ENCODE measurements at regions not wholly inside any gene's neighbourhood (a gene's known extent, or its start where the extent isn't known, plus 50 kb on each side); places are given as distances from the start of the nearest gene placed in this dataset.

DNA sequence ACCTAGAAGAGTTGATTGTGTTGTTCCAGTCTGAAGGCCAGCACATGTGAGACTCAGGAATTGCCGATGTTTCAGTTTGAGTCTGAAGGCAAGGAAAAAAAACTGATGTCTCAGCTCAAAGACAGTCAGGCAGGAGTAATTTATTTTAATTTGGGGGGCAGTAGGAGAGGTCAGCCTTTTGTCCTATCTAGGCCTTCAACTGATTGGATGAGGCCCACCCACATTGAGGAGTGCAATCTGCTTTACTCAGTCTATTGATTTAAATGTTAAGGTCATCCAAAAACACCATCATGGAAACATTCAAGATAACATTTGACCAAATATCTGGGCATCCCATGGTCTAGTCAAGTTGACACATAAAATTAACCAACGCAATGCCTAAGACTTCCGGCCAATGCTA, 288.9 kb downstream of the CDK5RAP2 start:
- no peak for DNase-seq

DNA sequence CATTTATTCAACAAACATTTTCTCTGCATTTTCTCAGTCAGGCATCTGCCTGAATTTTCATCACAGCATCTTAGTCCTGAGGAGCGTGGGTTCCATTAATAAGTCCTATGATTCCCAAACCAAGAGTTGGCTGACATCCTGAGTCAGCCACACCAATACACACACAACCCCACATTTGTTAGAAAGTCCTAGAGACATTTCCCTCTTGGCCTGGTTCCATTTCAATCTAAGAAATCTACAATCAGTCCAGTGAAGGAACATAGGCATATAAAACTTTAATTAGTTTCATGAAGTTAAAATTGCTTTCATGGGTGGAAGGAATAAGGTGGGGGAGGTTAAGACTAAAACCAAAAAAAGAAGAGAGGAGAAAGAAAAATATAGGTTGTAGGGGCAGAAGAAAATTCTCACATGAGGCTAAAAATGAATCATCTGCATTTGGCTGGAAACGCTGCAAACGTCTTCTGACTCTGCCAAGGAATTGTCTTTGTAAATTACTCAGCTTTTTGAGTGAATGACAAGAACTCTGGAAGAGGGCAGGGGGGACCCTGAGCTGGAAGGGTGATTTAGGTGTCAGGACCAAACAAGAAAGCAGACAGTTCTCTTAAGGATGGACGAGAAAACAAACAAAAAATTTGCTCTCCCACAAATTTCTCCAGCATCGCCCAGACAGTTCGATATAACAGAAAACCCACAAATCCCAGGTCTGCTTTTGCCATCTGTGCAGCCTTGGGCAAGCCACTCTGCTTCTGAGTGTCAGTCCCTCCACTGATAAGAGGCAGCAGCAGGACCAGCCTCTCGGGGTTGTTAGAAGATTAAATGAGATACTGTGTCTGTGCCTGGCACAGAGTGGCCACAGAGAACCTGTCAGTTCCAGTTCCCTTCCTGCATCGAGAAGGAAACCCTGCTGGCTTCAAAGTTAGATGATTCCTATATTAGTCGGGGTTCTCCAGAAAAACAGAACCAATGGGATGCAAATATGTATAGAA, 289.7 kb downstream of the CDK5RAP2 start:
- DNase-seq, result no peak

DNA sequence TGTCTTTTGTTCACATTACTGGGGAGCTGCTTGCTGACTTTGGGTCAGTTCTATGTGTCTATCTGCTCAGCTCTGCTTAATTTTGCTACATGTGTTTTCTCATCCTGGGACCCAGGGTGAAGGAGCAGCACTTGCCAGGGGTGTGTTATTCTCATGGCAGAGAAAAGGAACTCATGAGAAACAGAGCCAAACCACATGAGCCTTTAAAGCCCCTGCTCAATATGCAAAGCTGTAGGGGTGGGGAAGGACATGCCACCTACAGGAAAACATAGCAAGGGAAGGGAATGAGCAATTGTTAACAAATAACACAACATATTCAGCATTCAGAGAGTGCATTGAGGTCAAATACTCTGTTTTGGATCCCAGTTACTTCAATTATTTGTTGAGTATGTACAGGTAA, 290.9 kb downstream of the CDK5RAP2 start:
- no peak for DNase-seq

DNA sequence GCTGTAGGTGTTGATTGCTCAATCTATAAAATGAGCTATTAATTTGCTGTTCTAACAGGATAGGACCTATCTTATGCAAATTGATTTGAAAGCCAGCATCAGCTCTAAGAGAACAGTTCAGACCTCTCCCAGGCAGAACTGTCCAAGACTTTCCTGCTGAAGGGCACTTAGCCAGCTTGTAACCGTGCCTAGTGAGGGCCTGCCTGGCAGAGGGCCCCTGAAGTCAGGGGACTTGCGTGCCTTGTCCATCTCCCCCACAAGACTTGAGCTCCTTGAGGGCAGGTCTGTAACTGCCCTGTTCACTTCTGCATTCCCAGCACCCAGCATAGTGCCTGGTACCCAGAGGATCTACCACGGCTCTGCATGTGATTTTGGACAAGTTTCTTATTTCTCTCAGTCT, 293.4 kb downstream of the CDK5RAP2 start:
- DNase-seq, result no peak

DNA sequence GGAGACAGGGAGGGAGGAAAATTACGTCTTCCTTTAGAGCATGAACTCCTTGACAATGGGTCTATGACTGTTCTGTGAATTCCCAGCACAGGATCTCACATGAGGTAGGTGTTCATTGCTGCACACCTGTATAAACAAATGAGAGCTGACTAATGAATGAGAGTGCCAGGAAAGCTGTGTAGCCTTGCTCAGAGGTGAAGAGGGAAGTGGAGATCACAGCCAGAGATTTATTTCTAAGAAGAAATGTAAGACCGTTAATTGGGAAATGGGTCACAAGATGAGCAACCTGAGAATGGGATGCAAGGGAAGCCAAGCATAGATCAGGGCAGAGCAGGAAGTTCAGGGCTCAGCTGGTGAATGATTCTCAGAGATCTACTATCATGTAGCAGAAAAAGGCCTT, 295.1 kb downstream of the CDK5RAP2 start:
- DNase-seq, result no peak

DNA sequence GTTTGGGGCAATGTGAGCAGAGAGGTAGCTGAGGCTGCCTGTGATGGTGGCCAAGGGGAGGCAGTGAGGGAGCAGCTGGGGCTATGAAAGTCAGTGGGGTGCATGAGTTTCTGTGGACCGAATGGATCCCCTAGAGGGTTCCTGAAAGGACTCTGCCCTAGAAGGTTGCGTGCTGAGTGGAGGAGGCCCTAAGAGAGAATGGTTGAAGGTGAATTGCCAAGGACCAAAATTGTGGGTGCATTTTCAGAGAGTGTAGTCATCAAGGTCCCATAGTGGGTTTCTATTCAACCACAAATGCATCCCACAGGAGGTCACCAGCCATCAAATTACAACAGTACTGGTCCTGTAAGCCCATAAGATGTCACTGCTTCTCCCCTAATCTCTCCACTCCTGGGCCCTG, 298.3 kb downstream of the CDK5RAP2 start:
- DNase-seq, result no peak

DNA sequence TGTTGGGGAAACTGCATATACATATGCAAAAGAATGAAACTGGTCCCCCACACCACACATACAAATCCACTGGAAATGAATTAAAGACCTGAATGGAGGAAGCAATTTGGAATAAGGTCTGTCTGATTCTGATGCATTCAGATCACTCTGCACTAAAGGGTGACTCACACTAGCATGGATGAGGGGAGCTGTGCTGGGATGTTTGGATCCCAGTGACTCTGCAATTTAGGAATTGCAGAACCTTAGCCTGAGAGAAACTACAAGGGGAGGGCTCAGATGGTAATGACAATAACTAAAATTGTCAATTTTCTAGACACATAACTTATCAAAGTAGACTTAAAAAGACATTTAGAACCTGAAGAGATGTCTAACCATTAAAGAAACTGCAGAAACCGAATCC, 312.0 kb downstream of the CDK5RAP2 start:
- no peak for DNase-seq

DNA sequence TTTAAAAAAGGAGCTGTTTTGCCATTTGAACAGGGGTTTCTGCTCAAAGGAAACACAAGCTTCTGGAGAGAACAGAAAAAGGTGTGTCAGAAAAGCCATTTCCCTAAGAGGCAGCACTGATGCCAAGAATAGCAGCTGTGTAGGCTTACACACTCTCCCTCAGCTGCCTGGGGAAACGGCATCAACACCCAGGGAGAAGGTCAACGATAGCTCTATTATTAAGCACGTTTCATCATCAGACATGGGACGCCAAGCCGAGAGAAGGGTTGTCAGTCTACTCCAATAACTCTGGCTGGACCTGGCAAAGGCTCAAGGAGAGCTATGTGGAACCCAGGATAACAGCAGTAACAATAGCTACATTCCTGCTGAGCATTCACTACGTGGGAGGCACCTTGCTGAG, 314.2 kb downstream of the CDK5RAP2 start:
- DNase-seq, result peak; percentile 96

DNA sequence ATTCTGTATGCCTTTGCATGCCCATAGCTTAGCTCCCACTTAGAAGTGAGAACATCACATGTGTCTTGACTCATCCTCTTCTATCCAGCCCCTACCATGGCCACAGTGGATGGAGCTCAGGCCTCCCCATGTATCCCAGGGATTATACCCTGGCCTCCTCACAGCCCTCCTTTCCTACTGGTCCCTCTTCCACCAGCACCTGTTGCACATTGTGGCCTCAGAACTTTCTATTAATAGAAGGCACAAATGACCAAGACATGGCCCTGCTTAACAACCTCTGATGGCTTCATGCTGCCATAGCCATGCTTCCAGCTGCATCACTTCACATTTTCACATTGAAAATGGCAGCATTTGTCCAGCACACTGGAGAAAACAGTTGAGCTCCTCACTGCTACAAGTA, 315.4 kb downstream of the CDK5RAP2 start:
- no peak for DNase-seq

DNA sequence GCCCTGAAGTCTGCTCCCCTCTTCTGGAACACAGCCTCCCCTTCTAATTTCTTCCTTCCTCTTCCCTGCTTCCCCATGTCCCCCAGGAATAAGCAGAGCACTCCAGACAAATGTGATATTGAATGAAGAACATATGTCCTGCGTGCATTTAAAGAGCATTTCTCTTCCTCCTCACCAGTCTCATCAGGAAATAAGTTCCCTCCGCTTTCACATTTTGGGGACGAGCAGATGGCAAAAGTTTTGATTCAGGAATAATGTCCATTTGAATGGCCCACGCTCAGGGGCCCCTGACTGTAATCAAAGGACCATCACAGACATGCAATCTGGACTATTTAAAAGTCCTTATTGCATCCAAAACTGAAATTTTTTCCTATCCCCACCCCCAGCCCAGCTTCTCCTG, 316.1 kb downstream of the CDK5RAP2 start:
- DNase-seq, result no peak

DNA sequence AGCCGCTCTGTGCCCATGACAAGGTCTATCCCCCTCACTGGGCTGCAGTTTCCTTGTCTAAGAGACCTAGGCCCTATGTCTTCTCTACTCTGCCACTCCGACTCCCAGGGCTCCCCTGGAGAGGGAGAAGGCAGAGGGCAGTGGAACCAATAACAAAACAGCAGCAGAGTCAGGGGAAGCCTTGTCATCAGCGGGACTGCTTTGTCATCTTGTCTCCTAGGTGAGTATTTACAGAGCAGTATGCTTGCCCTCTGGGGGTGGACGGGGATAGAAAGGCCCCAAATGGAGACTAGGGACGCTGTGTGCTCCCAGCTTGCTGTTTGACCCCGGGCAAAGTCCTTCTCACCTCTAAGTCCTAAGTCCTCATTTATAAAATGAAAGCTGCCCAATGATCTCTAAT, 318.5 kb downstream of the CDK5RAP2 start:
- no peak for DNase-seq

DNA sequence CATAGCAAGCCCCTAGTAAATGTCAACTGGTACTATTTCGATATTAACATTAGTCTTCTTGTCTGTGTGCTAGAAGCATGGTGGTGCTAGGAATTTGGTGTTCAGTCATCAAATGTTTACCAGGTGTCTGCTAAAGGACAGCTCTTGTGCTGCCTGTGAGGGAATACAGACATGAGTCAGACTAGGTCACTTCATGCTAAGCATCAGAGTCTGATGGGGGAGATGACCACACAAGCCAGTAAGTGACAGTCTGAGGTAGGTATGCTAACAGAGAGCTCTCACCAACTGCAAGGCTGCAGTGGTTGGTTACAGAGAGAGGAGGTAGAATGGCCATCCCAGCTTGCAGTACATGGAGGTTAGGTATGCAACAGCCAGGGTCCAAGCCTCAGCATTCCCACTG, 320.9 kb downstream of the CDK5RAP2 start:
- no peak for DNase-seq

DNA sequence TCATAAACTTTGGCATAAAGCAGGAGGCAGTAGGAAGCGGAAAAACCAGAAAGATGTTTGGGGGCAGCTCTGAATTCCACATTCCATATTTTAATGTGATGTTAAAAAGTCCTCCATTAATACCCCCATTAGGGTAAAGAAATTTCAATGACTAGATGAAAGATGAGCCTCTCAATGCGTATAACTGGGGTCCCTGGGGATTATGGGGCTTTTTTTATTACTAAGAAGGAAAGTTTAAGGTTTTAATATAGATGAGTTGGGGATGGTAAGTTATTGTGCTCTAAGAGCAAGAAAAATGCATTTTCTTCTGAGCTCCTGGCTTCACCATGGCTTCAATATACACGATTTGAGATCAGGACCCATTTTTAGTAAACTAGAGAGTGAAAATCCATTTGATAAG, 321.9 kb downstream of the CDK5RAP2 start:
- DNase-seq, result no peak

DNA sequence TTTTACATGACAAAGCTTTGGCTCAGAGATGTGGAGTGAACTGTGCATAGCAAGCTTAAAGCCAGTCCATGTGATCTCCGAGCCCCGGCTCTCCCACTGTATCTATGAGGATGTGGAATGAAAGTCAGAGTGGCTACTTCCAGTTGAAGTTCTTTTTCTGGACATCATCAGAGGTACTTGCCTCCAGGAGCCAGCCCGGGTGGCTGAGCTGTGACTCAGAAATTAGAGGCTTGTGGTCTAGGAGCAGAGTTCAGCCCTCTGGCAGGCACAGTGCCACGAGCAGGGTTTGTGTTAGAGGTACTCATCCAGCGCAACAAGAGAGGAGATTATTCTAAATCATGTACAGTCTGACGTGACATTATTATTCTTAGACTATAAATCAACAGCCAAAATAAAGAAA, 322.5 kb downstream of the CDK5RAP2 start:
- peak; percentile 25 for DNase-seq

DNA sequence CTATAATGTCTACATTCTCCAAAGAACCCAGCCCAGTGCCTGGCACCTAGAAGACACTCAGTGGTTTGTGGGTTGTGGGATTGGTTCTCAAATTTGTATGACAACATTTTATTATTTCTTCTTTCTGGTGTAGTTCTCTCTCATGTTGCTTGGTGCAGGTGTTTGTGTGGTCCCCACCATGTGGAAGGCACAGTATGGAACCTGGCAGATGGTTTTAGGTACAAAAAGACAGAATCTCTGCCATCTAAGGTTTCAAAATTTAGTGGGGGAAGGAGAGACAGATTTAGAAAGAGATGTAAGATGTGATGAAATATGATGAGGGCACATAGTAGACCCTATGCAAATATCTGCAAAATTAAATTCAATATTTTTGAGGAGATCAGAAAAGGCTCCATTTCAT, 323.8 kb downstream of the CDK5RAP2 start:
- DNase-seq, result no peak

DNA sequence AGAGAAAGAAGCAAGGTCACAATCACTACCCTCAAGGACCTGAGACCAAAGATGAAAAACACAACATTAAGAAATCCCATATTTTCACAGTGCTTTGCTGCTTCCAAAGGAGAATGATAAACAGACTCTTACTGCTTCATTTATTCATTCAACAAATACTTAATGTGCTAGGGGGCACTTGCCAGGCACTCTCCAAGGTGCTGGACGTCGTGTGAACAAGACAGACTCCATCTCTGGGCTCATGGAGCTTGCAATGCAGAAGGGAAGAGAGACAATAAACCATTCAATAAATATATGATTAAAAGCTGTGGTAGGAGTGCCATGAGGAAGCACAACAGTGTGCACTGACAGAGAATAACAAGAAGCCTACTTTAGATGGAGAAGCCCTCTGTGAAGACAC, 327.7 kb downstream of the CDK5RAP2 start:
- DNase-seq, result no peak

DNA sequence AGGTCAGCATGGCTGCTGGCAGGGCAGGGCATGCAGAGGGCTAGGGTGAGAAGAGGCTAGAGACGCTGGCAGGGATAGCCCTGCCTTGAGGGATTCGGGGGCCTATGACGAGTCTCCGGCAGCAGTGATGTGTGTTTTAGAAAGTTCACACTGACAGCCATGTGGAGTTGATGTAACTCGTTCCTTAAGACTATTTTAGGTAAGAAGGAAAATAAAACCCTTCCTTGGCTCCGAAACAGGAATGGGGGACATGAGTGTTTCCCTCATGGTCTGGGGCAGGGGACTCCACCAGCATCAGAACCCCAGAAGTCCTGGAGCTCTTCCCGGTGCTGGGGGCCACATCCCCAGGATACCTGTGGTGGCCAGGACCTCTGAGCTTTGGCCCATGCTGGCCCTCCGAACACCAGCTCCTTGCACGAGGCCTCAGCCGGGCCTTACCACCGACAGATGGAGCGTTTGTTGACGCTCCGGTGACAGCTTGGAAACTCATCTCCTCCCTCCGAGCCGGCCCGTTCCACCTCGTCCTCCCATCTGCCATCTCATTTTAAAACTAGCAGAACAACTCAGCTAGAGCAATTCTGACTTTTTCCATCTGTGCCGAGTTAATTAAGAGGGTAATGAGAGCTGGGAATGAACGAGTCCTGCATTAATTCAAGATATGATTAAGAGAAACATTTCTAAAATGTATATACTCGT, 337.7 kb downstream of the CDK5RAP2 start:
- DNase-seq, result no peak

DNA sequence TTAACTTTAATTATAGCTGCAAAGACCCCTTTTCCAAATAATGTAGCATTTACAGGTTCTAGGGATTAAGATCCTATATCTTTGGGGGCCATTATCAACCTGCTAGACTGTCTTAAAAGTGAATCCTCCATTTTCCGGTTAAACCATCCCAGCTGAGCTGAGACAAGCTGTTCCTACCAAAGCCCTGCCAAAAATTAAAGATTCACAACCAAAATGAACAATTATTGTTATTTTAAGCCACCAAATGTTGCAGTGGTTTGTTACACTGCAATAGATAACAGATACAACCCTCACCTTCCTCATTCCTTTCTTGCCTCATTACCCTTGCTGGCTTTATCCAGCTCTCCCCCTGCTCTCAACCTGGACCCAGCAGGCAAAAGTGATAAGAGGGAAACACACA, 343.4 kb downstream of the CDK5RAP2 start:
- no peak for DNase-seq

DNA sequence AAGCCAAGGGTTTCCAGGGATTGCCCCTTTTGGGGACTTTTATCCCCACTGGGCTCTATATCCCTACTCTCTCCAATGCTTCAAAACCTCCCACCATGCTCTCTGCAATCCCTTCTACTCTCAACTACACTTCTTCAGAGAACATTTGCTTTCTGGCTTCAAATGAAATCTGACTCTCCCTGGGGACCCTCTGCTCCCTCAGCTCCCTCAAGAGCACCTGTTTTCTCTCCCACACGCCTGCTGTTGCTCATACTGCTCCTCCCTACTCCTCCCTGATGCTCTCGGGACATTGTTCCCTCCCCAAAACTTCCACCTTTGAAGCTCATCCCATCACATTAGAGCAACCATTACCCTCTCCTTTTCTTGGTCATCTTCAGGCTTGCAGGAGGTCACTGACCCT, 344.9 kb downstream of the CDK5RAP2 start:
- peak; percentile 12 for DNase-seq

DNA sequence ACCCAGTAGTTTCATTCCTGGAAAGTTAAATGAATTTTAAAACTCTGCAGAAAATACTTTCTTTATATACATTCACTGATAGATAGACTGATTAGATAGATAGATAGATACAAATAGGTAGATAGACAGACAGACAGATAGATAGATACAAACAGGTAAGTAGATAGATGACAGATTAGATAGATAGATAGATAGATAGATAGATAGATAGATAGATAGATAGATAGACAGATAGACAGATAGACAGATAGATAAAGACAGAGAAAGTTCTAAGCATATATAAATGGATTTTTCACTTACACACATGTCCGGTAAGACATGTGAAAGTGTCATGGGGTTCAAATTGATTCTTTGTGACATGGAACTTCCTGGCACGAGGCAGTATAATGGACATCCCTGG, 349.7 kb downstream of the CDK5RAP2 start:
- no peak for DNase-seq

DNA sequence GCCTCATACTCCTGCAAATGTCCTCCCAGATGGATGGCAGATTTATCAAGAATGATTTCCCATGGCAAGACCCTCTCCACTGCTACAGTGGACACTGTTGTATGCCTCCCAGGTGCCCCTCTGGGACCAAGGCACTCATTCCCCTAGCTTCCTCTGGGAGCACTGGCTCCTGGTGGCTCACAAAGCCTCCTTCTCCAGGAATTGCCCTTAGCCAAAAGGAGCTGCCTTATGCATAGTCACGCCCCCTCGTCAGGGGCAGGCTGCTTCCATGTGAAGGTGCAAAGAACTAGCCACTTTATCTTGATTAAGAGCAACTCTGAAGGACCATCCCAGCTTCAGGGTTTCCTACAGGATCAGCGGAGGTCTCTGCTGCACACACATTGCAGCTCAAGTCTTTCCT, 358.1 kb downstream of the CDK5RAP2 start:
- DNase-seq, result no peak

DNA sequence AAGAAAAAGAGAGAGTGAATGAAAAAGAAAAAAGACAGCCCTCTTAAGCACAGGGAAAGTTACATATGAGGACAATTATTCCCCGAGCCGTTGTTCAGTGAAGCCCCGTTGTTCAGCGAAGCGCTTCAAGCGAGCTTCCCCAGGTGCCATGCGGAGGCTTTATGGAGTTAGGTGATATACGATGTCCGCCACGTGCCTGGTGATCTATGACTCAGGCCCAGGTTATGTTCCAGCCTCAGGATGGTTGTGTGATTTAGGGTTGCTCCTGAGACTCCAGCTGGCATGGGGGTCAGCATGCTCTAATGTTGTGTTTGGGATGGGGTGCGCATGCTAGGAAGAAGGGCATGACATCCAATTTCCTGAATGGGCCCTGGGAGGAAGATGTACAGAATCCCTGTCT, 365.6 kb downstream of the CDK5RAP2 start:
- DNase-seq, result no peak

DNA sequence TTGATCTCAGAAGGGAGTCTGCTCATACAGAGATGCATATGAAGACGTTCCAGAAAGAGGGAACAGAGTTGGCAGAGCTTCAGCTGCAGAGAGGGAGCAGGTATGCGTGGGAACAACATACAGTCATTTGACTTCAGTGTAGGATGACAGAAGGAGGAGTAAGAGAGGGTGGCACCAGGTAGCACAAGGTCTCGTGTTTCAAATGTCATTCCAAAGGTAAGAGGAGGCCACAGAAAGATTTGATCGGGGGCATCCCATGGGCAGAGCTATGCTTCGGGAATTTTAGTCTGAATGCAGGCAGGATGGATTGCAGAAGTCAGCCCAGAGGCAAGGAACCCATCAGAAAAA, 367.1 kb downstream of the CDK5RAP2 start:
- no peak for DNase-seq

DNA sequence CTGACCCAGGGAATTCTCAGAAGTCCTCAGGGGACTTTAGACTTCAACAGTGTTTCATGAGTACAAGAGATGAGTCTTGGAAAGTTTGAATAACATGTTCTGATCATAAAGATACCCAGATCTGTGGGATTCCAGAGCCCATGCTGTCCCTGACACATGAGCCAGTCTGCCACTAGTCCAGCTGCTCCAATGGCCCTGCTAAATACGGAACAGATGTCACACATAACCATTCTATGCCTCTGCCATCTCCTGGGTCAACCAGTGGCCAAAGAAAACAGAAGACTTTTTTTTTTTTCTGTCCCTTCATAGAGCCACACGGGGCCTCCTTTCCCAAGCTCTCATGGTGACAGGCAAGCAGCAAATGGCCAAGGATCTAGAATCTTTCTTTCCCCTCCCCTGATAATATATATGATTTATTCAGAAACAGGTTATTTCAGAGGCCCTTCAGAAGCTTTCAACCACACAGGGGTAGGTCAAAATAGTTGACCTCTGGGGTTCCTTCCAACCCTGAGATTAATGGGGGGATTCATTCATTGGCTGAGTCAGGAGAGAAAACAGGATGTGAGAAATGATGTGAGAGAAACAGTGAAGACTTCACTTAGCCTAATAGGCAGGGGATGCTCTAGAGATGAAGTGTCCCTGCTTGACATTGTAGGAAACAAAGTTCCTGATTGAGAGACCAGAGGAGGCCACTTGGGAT, 367.7 kb downstream of the CDK5RAP2 start:
- DNase-seq, result no peak
